MM.1S (cell line): ENCODE measurements at regions not wholly inside any gene's neighbourhood (a gene's known extent, or its start where the extent isn't known, plus 50 kb on each side); places are given as distances from the start of the nearest gene placed in this dataset.

Experiments
- CTCF ChIP-seq: fragments of 300-600 bp; sonication (generic); IDR thresholded peaks from 2 replicates; pipeline ENCODE4 v1.5.1; 2016; ENCODE audit warnings: antibody characterized with exemption, low read length, mixed read lengths
- EZH2 ChIP-seq: fragments of 300-600 bp; sonication (generic); optimal IDR thresholded peaks from 2 replicates; pipeline ENCODE3; 2017; ENCODE audit warnings: low read depth, mild to moderate bottlenecking, antibody characterized with exemption, low read length, mixed read lengths
- EZH2phosphoT487 ChIP-seq: fragments of 300-600 bp; sonication (generic); IDR thresholded peaks from 2 replicates; pipeline ENCODE4 v1.6.1; 2018; ENCODE audit warnings: antibody characterized with exemption, low read length

- TF ChIP-seq CTCF (no peak), EZH2 (no peak), EZH2phosphoT487 (no peak)
Observed at GRCh38 chr4:186882293-186882692, 158.6 kb upstream of the FAT1 start.
